ENCODE measurements at regions not wholly inside any gene's neighbourhood (a gene's known extent, or its start where the extent isn't known, plus 50 kb on each side); places are given as distances from the start of the nearest gene placed in this dataset.

- TF ChIP-seq REST (IDR thresholded peaks at IDR 0.05; ENCODE audit: low read depth), result no peak
Observed at GRCh38 chr2:195326537-195326936, 330.5 kb upstream of the SLC39A10 start (continued).

GRCh38 chr2:195322324-195322723 lies 334.7 kb upstream of the SLC39A10 start:
- intact Hi-C loops (cut with micrococcal nuclease), result no loop called here
- Histone ChIP-seq H3K4me1 (ENCODE audit: control insufficient read depth in 1 of 2, insufficient read depth in 2 of 2, low read length in 2 of 2) (peaks cover 2 to 3% of the 10 kb centered on the region in 2 experiments; a peak in 2 of 4 replicates), H3K27me3 (ENCODE audit: insufficient read depth, low read length) (no peaks in the 10 kb centered on the region), H3K79me2 (ENCODE audit: insufficient read depth, low read length) (no peaks in the 10 kb centered on the region), H2AFZ (ENCODE audit: low read depth, low read length, poor library complexity, severe bottlenecking) (no peak overlapping the region), H3K36me3 (ENCODE audit: control insufficient read depth in 1 of 2, insufficient read depth in 2 of 2, low read length in 2 of 2) (no peaks in the 10 kb centered on the region), H3K4me2 (ENCODE audit: low read length) (no peak overlapping the region), H3K9me2 (ENCODE audit: insufficient read depth) (no peaks in the 10 kb centered on the region), H4K20me1 (ENCODE audit: insufficient read depth) (no peaks in the 10 kb centered on the region), H3K4me3 (replicated peaks in 1 of 2; ENCODE audit: low read depth in 1 of 2, low read length in 2 of 2) (no peak overlapping the region), H3K9ac (ENCODE audit: low read length) (no peak overlapping the region), H3K9me3 (ENCODE audit: control insufficient read depth in 1 of 2, insufficient read depth in 1 of 2, low read depth in 1 of 2, low read length in 2 of 2) (no peaks in the 10 kb centered on the region), H3K27ac (ENCODE audit: low read depth, low read length) (no peak overlapping the region)
- ChIA-PET RAD21 (ENCODE audit: low non-redundant PET in 1 of 2, low total read pairs in 2 of 2, uncharacterized antibody in 2 of 2, unreplicated experiment in 2 of 2) (no interaction called here), POLR2A (interaction anchor here (1.0 kb wide), 1 partner anchor 335 kb away, joined by 3 read pairs; the partner anchor contains the start of gene SLC39A10), CTCF (interaction anchor here (1.1 kb wide), 1 partner anchor 338 kb away, joined by 3 read pairs; no protein-coding TSS in a partner anchor)
- DNase-seq (ENCODE audit: low read depth, low spot score), result no peak
- no TSS peak for BruUV-seq (replicated peaks)
- ATAC-seq, result no peak
- TF ChIP-seq CEBPB (IDR thresholded peaks at IDR 0.05; ENCODE audit: low read depth) (no peak), ZFX (IDR thresholded peaks at IDR 0.05) (no peak), TCF7L2 (IDR thresholded peaks at IDR 0.05; ENCODE audit: borderline replicate concordance, extremely low read depth, insufficient read depth, insufficient read length) (no peak), EGR1 (IDR thresholded peaks at IDR 0.05; ENCODE audit: low read depth) (no peak), CBX3 (IDR thresholded peaks at IDR 0.05; ENCODE audit: low read depth) (no peak), ZBTB33 (IDR thresholded peaks at IDR 0.05; ENCODE audit: extremely low read depth, insufficient replicate concordance, low read length) (no peak), FOSL1 (IDR thresholded peaks at IDR 0.05; ENCODE audit: low read depth) (no peak), SP1 (IDR thresholded peaks at IDR 0.05; ENCODE audit: low read depth) (no peak), ATF3 (IDR thresholded peaks at IDR 0.05) (no peak), JUND (IDR thresholded peaks at IDR 0.05) (no peak), EZH2 (IDR thresholded peaks at IDR 0.05) (no peak)

Measured in HCT116 (cell line).